ENCODE measurements at regions not wholly inside any gene's neighbourhood (a gene's known extent, or its start where the extent isn't known, plus 50 kb on each side); places are given as distances from the start of the nearest gene placed in this dataset.

DNA sequence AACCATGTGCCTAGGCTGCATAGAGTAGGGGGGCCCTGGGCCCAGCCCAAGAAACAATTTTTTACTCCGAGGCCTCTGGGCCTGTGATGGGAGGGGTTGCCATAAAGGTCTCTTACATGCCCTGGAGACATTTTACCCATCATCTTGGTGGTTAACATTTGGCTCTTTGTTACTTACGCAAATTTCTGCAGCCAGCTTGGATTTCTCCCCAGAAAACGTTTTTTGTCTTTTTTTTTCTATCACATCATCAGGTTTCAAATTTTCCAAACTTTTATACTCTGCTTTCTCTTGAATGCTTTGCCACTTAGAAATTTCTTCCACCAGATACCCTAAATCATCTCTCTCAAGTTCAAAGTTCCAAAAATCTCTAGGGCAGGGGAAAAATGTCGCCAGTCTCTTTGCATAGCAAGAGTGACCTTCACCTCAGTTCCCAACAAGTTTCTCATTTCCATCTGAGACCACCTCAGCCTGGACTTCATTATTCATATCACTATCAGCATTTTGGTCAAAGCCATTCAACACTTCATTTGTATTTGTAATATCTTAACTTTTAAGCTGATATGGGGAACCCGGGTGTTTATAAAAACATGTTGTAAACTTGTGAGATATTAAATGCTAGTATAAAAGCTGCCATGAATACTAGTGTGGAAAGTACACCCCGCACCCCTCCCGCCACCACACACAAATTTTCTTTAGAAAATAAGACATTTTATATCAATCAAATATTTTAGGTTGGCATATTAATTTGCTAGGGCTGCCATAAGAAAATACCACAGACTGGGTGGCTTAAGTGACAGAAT is 56.0 kb upstream of the PLSCR4 start:
- Histone ChIP-seq H3K27ac (ENCODE audit: low read depth in 1 of 3, low read length in 2 of 3) (no peak overlapping the region), H3K4me1 (ENCODE audit: control insufficient read depth in 3 of 3, insufficient read depth in 2 of 3, low read depth in 1 of 3, low read length in 2 of 3) (peaks cover 0 to 22% (median 0%) of the 10 kb centered on the region in 3 donors), H3K9me3 (ENCODE audit: control insufficient read depth in 2 of 2, insufficient read depth in 1 of 2, low read depth in 1 of 2, low read length in 1 of 2) (peaks cover 0 to 7% of the 10 kb centered on the region in 2 donors), H3K4me3 (ENCODE audit: low read depth in 1 of 3, low read length in 3 of 3) (no peak overlapping the region), H3K27me3 (ENCODE audit: control insufficient read depth in 3 of 3, insufficient read depth in 3 of 3, low read length in 3 of 3) (no peaks in the 10 kb centered on the region), H3K36me3 (ENCODE audit: control insufficient read depth in 3 of 3, insufficient read depth in 2 of 3, low read depth in 1 of 3, low read length in 3 of 3) (no peaks in the 10 kb centered on the region)
- DNase-seq: no peak
- FAIRE-seq: no peak
- 85 to 90% (median 86%) methylated on average over 7 of the region's 7 CpGs for WGBS, 3 donors

DNA sequence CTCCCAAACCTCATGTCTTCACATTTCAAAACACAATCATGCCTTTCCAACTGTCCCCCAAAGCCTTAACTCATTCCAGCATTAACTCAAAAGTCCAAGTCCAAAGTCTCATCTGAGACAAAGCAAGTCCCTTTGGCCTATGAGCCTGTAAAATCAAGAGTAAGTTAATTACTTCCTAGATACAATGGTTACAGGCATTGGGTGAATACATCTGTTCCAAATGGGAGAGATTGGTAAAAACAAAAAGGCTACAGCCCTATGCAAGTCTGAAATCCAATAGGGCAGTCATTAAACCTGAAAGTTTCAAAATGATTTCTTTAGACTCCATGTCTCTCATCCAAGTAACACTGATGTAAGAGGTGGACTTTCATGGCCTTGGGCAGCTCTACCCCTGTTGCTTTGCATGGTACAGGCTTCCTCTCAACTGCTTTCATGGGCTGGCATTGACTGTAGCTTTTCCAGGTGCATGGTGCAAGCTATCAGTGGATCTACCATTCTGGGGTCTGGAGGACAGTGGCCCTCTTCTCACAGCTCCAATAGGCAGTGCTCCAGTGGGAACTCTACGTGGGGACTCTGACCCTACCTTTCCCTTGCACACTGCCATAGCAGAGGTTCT is 55.0 kb upstream of the PLSCR4 start:
- FAIRE-seq (no peak), DNase-seq (peak; percentile 6 to 34)
- 75 to 93% (median 89%) methylated on average over 1 of the region's 1 CpG for WGBS, 3 donors
- Histone ChIP-seq H3K9me3 (ENCODE audit: control insufficient read depth in 2 of 2, insufficient read depth in 1 of 2, low read depth in 1 of 2, low read length in 1 of 2) (peaks cover 0 to 7% of the 10 kb centered on the region in 2 donors), H3K27ac (ENCODE audit: low read depth in 1 of 3, low read length in 2 of 3) (no peak overlapping the region), H3K4me1 (ENCODE audit: control insufficient read depth in 3 of 3, insufficient read depth in 2 of 3, low read depth in 1 of 3, low read length in 2 of 3) (peaks cover 0 to 22% (median 0%) of the 10 kb centered on the region in 3 donors), H3K36me3 (ENCODE audit: control insufficient read depth in 3 of 3, insufficient read depth in 2 of 3, low read depth in 1 of 3, low read length in 3 of 3) (no peaks in the 10 kb centered on the region), H3K4me3 (ENCODE audit: low read depth in 1 of 3, low read length in 3 of 3) (no peak overlapping the region), H3K27me3 (ENCODE audit: control insufficient read depth in 3 of 3, insufficient read depth in 3 of 3, low read length in 3 of 3) (no peaks in the 10 kb centered on the region)

DNA sequence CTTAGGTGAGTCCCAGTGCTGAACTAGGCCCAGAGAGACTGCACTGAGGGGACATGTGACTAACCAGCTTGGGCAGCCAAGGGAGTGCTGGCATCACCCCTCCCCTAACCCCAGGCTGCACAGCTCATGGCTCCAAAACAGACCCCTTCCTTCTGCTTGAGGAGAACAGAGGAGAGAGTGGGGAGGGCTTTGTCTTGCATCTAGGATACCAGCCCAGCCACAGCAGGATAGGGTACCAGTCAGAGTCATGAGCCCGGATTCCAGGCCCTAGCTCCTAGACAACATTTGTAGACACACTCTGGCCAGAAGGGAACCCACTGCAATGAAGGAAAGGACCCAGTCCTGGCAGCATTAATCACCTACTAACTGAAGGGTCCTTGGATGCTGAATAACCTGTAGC is 49.9 kb upstream of the PLSCR4 start:
- Histone ChIP-seq H3K4me1 (ENCODE audit: control insufficient read depth in 3 of 3, insufficient read depth in 2 of 3, low read depth in 1 of 3, low read length in 2 of 3) (peaks cover 0 to 3% (median 0%) of the 10 kb centered on the region in 3 donors), H3K36me3 (ENCODE audit: control insufficient read depth in 3 of 3, insufficient read depth in 2 of 3, low read depth in 1 of 3, low read length in 3 of 3) (no peaks in the 10 kb centered on the region), H3K27me3 (ENCODE audit: control insufficient read depth in 3 of 3, insufficient read depth in 3 of 3, low read length in 3 of 3) (no peaks in the 10 kb centered on the region), H3K4me3 (ENCODE audit: low read depth in 1 of 3, low read length in 3 of 3) (no peak overlapping the region), H3K9me3 (ENCODE audit: control insufficient read depth in 2 of 2, insufficient read depth in 1 of 2, low read depth in 1 of 2, low read length in 1 of 2) (peaks cover 0 to 4% of the 10 kb centered on the region in 2 donors), H3K27ac (ENCODE audit: low read depth in 1 of 3, low read length in 2 of 3) (no peak overlapping the region)
- WGBS, 3 donors: 84 to 92% (median 92%) methylated on average over 1 of the region's 1 CpG
- DNase-seq (no peak), FAIRE-seq (no peak)
